ENCODE measurements at regions not wholly inside any gene's neighbourhood (a gene's known extent, or its start where the extent isn't known, plus 50 kb on each side); places are given as distances from the start of the nearest gene placed in this dataset.
A peak's percentile ranks its signal among the peaks of the same experiment; 100 is the strongest.
"Not testable (repeated sequence)": the region's sequence is repeated elsewhere in the genome, so short reads cannot be mapped to it uniquely, and the experiment has no call there.

- ATAC-seq (no peak), DNase-seq (ENCODE audit: low spot score) (no peak)
These were observed 68.6 kb upstream of the MRTFB start for GRCh38 chr16:14002416-14002990.

GRCh38 chr16:14003074-14003570, 68.0 kb upstream of the MRTFB start:
- DNase-seq (ENCODE audit: low spot score) (no peak), ATAC-seq (peak; percentile 77)

GRCh38 chr16:14004031-14004728, 66.9 kb upstream of the MRTFB start:
- ATAC-seq (no peak), DNase-seq (ENCODE audit: low spot score) (no peak)

- no peak for DNase-seq (ENCODE audit: low spot score)
- ATAC-seq: no peak
These were observed 66.3 kb upstream of the MRTFB start for GRCh38 chr16:14004729-14005315.

- DNase-seq (ENCODE audit: low spot score): no peak
- ATAC-seq: no peak
These were observed 65.8 kb upstream of the MRTFB start for GRCh38 chr16:14005335-14005734.

GRCh38 chr16:14007450-14007849, 63.7 kb upstream of the MRTFB start:
- ATAC-seq (no peak), DNase-seq (ENCODE audit: low spot score) (no peak)

GRCh38 chr16:14011001-14011400, 60.1 kb upstream of the MRTFB start:
- DNase-seq (ENCODE audit: low spot score) (no peak), ATAC-seq (no peak)

GRCh38 chr16:14011846-14012245, 59.3 kb upstream of the MRTFB start:
- ATAC-seq (no peak), DNase-seq (ENCODE audit: low spot score) (no peak)

GRCh38 chr16:14013145-14013570, 58.0 kb upstream of the MRTFB start:
- ATAC-seq (no peak), DNase-seq (ENCODE audit: low spot score) (no peak)

GRCh38 chr16:14013571-14014283, 57.4 kb upstream of the MRTFB start:
- ATAC-seq: peak; percentile 42
- no peak for DNase-seq (ENCODE audit: low spot score)

GRCh38 chr16:14014284-14014625, 56.9 kb upstream of the MRTFB start:
- DNase-seq (ENCODE audit: low spot score): no peak
- no peak for ATAC-seq

- ATAC-seq: no peak
- no peak for DNase-seq (ENCODE audit: low spot score)
These were observed 56.1 kb upstream of the MRTFB start for GRCh38 chr16:14015033-14015432.

GRCh38 chr16:14015461-14015860, 55.7 kb upstream of the MRTFB start:
- no peak for ATAC-seq

GRCh38 chr16:14015948-14016347, 55.2 kb upstream of the MRTFB start:
- DNase-seq (ENCODE audit: low spot score) (no peak), ATAC-seq (peak; percentile 23)

More at GRCh38 chr16:14015461-14015860, 55.7 kb upstream of the MRTFB start:
- DNase-seq (ENCODE audit: low spot score): no peak

GRCh38 chr16:14016362-14016761, 54.8 kb upstream of the MRTFB start:
- not testable (repeated sequence) for DNase-seq (ENCODE audit: low spot score)

GRCh38 chr16:14017886-14018285, 53.2 kb upstream of the MRTFB start:
- DNase-seq (ENCODE audit: low spot score) (no peak), ATAC-seq (no peak)

More at GRCh38 chr16:14016362-14016761, 54.8 kb upstream of the MRTFB start:
- not testable (repeated sequence) for ATAC-seq

- DNase-seq (ENCODE audit: low spot score) (no peak), ATAC-seq (no peak)
These were observed 52.3 kb upstream of the MRTFB start for GRCh38 chr16:14018851-14019250.

- DNase-seq (ENCODE audit: low spot score): no peak
These were observed 51.0 kb upstream of the MRTFB start for GRCh38 chr16:14020141-14020540.

More at GRCh38 chr16:14020141-14020540, 51.0 kb upstream of the MRTFB start:
- ATAC-seq: no peak

Data from left lobe of liver (tissue), 2 donors.